ENCODE measurements at regions not wholly inside any gene's neighbourhood (a gene's known extent, or its start where the extent isn't known, plus 50 kb on each side); places are given as distances from the start of the nearest gene placed in this dataset.

GRCh38 chr4:178448372-178449035 lies 1006.3 kb upstream of the AGA start:
- DNase-seq = no peak

GRCh38 chr4:178450614-178451013 lies 1008.4 kb upstream of the AGA start:
- DNase-seq = no peak

GRCh38 chr4:178453057-178453456 lies 1010.8 kb upstream of the AGA start:
- DNase-seq = no peak

DNA sequence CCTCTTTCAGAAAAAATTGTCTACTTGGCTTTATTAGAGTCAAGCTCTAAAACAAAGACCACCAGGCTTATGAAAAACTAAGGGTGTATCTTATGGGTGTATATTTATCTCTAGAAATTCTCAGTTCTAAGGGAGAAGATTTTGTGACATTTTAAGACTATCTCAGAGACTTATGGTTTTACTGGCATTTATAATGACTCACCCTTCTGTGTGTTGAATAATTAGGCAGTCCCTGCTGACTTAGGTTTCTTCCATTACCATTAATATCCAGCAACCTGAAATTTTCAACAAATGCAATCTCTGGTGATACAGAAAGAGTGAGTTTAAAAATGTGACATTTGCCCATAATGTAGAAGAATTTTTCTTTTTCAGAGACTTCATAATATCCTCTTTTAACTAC lies 1015.0 kb upstream of the AGA start:
- DNase-seq = no peak

- no peak for DNase-seq
These were observed 1020.5 kb upstream of the AGA start for GRCh38 chr4:178462710-178463109.

GRCh38 chr4:178463747-178464146 lies 1021.5 kb upstream of the AGA start:
- DNase-seq = no peak

- no peak for DNase-seq
These were observed 1029.0 kb upstream of the AGA start for GRCh38 chr4:178470996-178471784.

DNA sequence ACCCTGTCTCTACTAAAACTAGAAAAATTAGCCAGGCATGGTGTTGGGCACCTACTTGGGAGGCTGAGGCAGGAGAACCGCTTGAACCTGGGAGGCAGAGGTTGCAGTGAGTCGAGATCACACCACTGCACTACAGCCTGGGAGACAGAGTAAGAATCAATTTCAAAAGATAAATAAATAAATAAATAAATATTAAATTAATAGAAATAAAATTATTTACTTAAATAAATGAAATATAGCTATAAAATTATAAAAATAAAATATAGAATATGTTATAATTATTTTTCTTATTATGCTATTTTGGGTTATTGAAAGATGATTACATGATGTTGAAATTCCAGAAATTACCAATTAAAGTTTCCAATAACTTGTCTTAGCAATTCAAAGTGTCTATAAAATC lies 1029.8 kb upstream of the AGA start:
- DNase-seq = no peak

GRCh38 chr4:178480105-178480504 lies 1037.9 kb upstream of the AGA start:
- DNase-seq = no peak

DNA sequence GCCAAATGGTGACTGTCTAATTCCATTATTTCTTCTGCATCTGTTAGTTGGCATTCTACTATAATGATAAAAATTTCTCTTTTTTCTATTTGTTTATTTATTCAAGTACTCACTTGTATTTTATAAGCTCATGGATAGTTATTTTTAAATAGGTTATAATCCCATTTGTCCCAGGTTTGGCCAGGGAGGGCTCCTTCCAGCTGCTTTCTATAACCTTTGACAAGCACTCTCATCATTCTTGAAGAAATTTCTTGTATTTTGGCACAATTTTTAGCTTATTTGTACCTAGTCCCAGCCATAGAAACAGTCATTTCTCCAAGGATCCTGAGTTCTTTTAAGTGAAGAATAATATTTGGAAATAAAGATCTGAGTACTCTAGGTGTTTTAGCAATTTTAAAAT lies 1038.6 kb upstream of the AGA start:
- no peak for DNase-seq

DNA sequence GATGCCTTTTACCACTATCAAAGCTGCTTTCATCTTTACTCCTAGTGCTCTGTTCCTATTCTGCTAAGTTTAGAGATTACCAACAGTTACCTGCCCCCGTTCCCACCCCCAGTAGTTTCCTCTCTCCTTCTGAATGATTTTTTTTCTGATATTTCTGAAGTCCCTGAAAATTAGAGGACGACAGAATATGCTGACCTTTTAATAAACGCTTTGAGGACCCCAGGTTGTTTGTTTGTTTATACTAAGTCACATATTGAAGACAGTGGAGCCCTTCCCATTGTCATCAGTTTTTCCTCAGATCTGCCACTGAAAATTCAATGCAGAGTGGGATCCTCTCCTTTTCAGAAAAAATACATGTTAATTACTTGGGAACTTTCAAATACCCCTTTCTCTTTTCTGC lies 1039.3 kb upstream of the AGA start:
- DNase-seq = no peak

- DNase-seq = no peak
These were observed 1080.8 kb upstream of the AGA start for GRCh38 chr4:178523038-178523437.

GRCh38 chr4:178535939-178536579 lies 1093.8 kb upstream of the AGA start:
- DNase-seq = no peak

DNA sequence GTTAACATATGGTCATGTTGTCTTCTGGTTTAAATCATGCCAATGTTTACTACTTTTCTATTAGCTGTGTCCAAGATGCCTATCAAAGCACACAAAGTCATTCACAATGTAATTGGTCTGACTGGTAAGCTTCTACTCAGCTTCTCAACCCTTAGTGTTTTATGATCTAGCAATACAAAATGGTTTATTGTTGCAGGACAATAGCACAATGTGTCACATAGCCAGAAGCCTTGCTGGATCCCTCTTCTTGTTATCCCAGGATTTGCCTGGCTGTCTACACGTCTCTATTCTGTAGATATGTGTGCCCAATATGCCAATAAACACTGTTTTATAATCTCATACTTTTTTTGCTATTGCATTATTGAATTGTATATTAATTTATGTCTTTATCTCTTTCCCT lies 1111.0 kb upstream of the AGA start:
- no peak for DNase-seq

- no peak for DNase-seq
These were observed 1112.1 kb upstream of the AGA start for GRCh38 chr4:178554352-178554751.

- DNase-seq = no peak
These were observed 1114.6 kb upstream of the AGA start for GRCh38 chr4:178556796-178557195.

- no peak for DNase-seq
These were observed 1135.7 kb upstream of the AGA start for GRCh38 chr4:178577933-178578332.

- DNase-seq = no peak
These were observed 1153.4 kb upstream of the AGA start for GRCh38 chr4:178595500-178596138.

- no peak for DNase-seq
These were observed 1156.4 kb upstream of the AGA start for GRCh38 chr4:178598672-178599071.

DNA sequence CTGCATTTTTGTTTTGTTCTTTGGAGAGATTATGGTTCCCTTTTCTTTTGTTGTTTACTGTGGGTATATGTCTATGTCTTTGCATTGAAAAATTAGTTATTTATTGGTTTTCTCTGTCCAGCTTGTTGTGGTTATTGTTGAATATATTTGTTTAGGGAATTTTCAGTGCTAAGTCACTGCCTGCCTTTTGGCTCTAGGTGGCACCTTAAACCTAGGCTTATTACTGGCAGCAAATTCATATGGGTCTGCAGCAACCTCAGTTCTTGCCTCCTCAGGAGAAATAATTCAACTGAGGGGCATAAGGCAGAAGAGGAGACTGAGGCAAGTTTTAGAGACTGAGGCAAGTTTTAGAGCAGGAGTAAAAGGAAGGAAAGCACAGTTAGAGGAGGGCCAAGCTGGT lies 1157.3 kb upstream of the AGA start:
- DNase-seq = no peak

- DNase-seq = no peak
These were observed 1160.6 kb upstream of the AGA start for GRCh38 chr4:178602833-178603232.

- no peak for DNase-seq
These were observed 1168.8 kb upstream of the AGA start for GRCh38 chr4:178611062-178611461.

GRCh38 chr4:178612733-178613132 lies 1170.5 kb upstream of the AGA start:
- no peak for DNase-seq

GRCh38 chr4:178632415-178632814 lies 1190.2 kb upstream of the AGA start:
- no peak for DNase-seq
